ENCODE measurements at regions not wholly inside any gene's neighbourhood (a gene's known extent, or its start where the extent isn't known, plus 50 kb on each side); places are given as distances from the start of the nearest gene placed in this dataset.

GRCh38 chr4:149933120-149933519 is 117.5 kb upstream of the IQCM start:
- Mint-ChIP-seq H3K27ac (no peak overlapping the region), H3K4me1 (no peaks in the 10 kb centered on the region), H3K4me3 (no peak overlapping the region), H3K27me3 (peaks cover 4% of the 10 kb centered on the region), H3K9me3 (no peaks in the 10 kb centered on the region), H3K36me3 (ENCODE audit: low read depth) (no peaks in the 10 kb centered on the region)
- POLR2A ChIA-PET = no interaction called here
- no peak for TF ChIP-seq CTCF (IDR thresholded peaks at IDR 0.05)
- DNase-seq (no peak), ATAC-seq (ENCODE audit: low read depth) (no peak)
- CTCF ChIA-PET = no interaction called here
- intact Hi-C loops (cut with micrococcal nuclease) = no loop called here

- DNase-seq = no peak
- ChIA-PET CTCF (no interaction called here), POLR2A (no interaction called here)
- no peak for TF ChIP-seq CTCF (IDR thresholded peaks at IDR 0.05)
- Mint-ChIP-seq H3K4me1 (no peaks in the 10 kb centered on the region), H3K9me3 (no peaks in the 10 kb centered on the region), H3K4me3 (no peak overlapping the region), H3K36me3 (ENCODE audit: low read depth) (no peaks in the 10 kb centered on the region), H3K27ac (no peak overlapping the region), H3K27me3 (peaks cover 4% of the 10 kb centered on the region)
- ATAC-seq (ENCODE audit: low read depth) = no peak
- intact Hi-C loops (cut with micrococcal nuclease) = no loop called here
These were observed 118.2 kb upstream of the IQCM start for GRCh38 chr4:149933883-149934282.

DNA sequence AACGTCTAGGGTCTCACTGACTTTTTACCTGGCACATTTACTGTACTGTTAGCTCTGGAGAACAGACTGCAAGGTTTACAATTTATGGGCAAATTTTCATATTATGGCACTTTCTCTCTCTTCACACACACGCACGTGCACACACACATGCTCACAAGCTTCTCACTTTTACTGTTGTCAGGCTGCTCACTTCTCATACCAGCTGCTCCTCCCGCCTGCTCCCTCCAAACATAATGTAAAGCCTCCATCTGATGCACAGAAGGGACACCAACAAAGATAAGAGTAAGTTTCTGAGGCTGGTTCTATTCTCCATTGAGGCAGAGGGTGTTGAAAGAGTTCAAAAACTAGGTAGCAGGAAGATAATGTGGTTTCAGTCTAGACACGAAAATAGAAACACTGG is 128.9 kb upstream of the DCLK2 start:
- H3K36me3 Mint-ChIP-seq (ENCODE audit: low read depth) = no peaks in the 10 kb centered on the region
- ChIA-PET CTCF (no interaction called here), POLR2A (no interaction called here)
- no peaks in the 10 kb centered on the region for H3K4me1 Mint-ChIP-seq
- H3K4me3 Mint-ChIP-seq = no peak overlapping the region
- TF ChIP-seq CTCF (IDR thresholded peaks at IDR 0.05) = no peak
- no peak overlapping the region for H3K27ac Mint-ChIP-seq
- intact Hi-C loops (cut with micrococcal nuclease) = no loop called here
- ATAC-seq (ENCODE audit: low read depth) (no peak), DNase-seq (no peak)
- peaks cover 3% of the 10 kb centered on the region for H3K27me3 Mint-ChIP-seq
- no peaks in the 10 kb centered on the region for H3K9me3 Mint-ChIP-seq

DNA sequence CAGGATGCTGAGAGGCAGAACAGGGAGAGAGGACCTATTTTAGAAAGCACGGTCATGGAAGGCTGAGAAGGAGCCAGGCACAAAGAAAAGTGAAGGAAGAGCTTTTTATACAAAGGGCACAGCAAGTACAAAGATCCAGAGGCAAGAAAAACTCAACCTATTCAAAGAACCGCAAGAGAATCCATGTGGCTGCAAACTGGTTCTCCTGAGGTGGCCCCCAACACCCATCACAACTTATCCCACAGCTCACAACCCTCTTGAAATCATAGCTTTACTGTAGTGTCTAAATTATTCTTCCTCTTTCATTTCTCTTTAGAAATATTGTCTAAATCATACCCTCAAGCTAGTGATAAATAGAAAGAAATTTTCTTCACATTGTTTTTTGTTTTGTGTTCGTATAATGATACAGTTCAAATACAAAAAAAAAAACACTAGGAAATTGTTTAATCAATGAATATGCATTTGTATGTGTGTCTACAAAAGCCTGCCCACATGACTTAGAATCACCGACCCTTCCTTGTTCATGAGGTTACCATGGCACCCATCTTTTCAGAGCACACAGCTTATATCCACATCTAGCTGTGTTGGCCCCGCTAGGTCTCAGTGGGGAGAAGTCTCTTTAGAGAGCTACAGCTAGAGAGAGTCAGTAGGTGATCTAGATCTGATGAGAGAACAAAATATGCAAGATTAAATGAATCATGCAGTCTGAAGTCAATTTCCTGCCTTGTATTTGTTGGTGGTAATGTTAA is 126.9 kb upstream of the DCLK2 start:
- H3K27ac Mint-ChIP-seq = no peak overlapping the region
- no peaks in the 10 kb centered on the region for H3K9me3 Mint-ChIP-seq
- ATAC-seq (ENCODE audit: low read depth) (no peak), DNase-seq (no peak)
- H3K4me3 Mint-ChIP-seq = no peak overlapping the region
- CTCF ChIA-PET = no interaction called here
- H3K4me1 Mint-ChIP-seq = no peaks in the 10 kb centered on the region
- no peaks in the 10 kb centered on the region for H3K36me3 Mint-ChIP-seq (ENCODE audit: low read depth)
- intact Hi-C loops (cut with micrococcal nuclease) = no loop called here
- POLR2A ChIA-PET = no interaction called here
- no peak for TF ChIP-seq CTCF (IDR thresholded peaks at IDR 0.05)
- H3K27me3 Mint-ChIP-seq = peaks cover 3% of the 10 kb centered on the region

GRCh38 chr4:149952101-149952500 is 126.1 kb upstream of the DCLK2 start:
- DNase-seq (no peak), ATAC-seq (ENCODE audit: low read depth) (no peak)
- Mint-ChIP-seq H3K4me1 (no peaks in the 10 kb centered on the region), H3K36me3 (ENCODE audit: low read depth) (no peaks in the 10 kb centered on the region), H3K27me3 (peaks cover 3% of the 10 kb centered on the region), H3K9me3 (no peaks in the 10 kb centered on the region), H3K4me3 (no peak overlapping the region), H3K27ac (no peak overlapping the region)
- ChIA-PET CTCF (no interaction called here), POLR2A (no interaction called here)
- TF ChIP-seq CTCF (IDR thresholded peaks at IDR 0.05) = no peak
- intact Hi-C loops (cut with micrococcal nuclease) = no loop called here
